Dermis microvascular lymphatic vessel endothelial cell (primary cell): ENCODE measurements at regions not wholly inside any gene's neighbourhood (a gene's known extent, or its start where the extent isn't known, plus 50 kb on each side); places are given as distances from the start of the nearest gene placed in this dataset.

Source experiments
- DNase-seq, 2 donors: peaks; one replicate each; pipeline versions ENCODE4 v3.0.0 to v3.0.0-alpha.2; 2010; ENCODE audit warnings: low read depth in 2 of 2

- no peak for DNase-seq
These were observed 81.8 kb upstream of the SOD3 start for GRCh38 chr4:24713604-24714003.

- DNase-seq = no peak
These were observed 75.8 kb upstream of the SOD3 start for GRCh38 chr4:24719615-24720014.

GRCh38 chr4:24720436-24720835 is 74.9 kb upstream of the SOD3 start:
- no peak for DNase-seq

GRCh38 chr4:24720979-24721378 is 74.4 kb upstream of the SOD3 start:
- DNase-seq = no peak

GRCh38 chr4:24722026-24722568 is 73.3 kb upstream of the SOD3 start:
- DNase-seq = peak in 1 of 2 donors; percentile 2

GRCh38 chr4:24727390-24728224 is 67.8 kb upstream of the SOD3 start:
- no peak for DNase-seq

- DNase-seq = no peak
These were observed 66.1 kb upstream of the SOD3 start for GRCh38 chr4:24729119-24729730.

GRCh38 chr4:24730256-24731001 is 64.9 kb upstream of the SOD3 start:
- no peak for DNase-seq

GRCh38 chr4:24731448-24731847 is 63.9 kb upstream of the SOD3 start:
- DNase-seq = no peak

GRCh38 chr4:24734511-24734910 is 60.9 kb upstream of the SOD3 start:
- no peak for DNase-seq

- peak; percentile 17 to 54 for DNase-seq
These were observed 59.3 kb upstream of the SOD3 start for GRCh38 chr4:24736066-24736465.

- DNase-seq = no peak
These were observed 53.5 kb upstream of the SOD3 start for GRCh38 chr4:24741910-24742309.

- no peak for DNase-seq
These were observed 53.0 kb upstream of the SOD3 start for GRCh38 chr4:24742335-24742734.

- no peak for DNase-seq
These were observed 52.6 kb upstream of the SOD3 start for GRCh38 chr4:24742773-24743172.

GRCh38 chr4:24743206-24743605 is 52.2 kb upstream of the SOD3 start:
- no peak for DNase-seq

- DNase-seq = no peak
These were observed 51.4 kb upstream of the SOD3 start for GRCh38 chr4:24743927-24744326.

- DNase-seq = no peak
These were observed 50.0 kb upstream of the SOD3 start for GRCh38 chr4:24745172-24745895.
